GM10248 (cell line): ENCODE measurements at regions not wholly inside any gene's neighbourhood (a gene's known extent, or its start where the extent isn't known, plus 50 kb on each side); places are given as distances from the start of the nearest gene placed in this dataset.

Source experiments
- CTCF ChIA-PET: fragments of 300-600 bp; sonication (Branson Sonifier 250); formaldehyde crosslinking; extraction: SDS; loops from one replicate; lab custom pipeline; 2021; ENCODE audit warnings: antibody characterized with exemption; lab: Yijun Ruan, JAX
- POLR2A ChIA-PET: fragments of 350-650 bp; sonication (Branson Sonifier 250); formaldehyde crosslinking; extraction: SDS; loops from one replicate; lab custom pipeline; 2020; ENCODE audit warnings: antibody characterized with exemption; lab: Yijun Ruan, JAX
- DNase-seq: peaks from one replicate; pipeline ENCODE4 v3.0.0; 2012; ENCODE audit errors: extremely low spot score
- CTCF ChIP-seq: IDR thresholded peaks from 2 replicates; pipeline ENCODE4 v1.5.1; 2012; ENCODE audit warnings: mild to moderate bottlenecking, low read depth; ENCODE audit errors: extremely low read depth, missing control alignments, control extremely low read depth

GRCh38 chr7:34453150-34453549 lies 204.9 kb upstream of the NPSR1 start:
- no peak for DNase-seq
- TF ChIP-seq CTCF, result no peak
- CTCF ChIA-PET, result no interaction called here
- POLR2A ChIA-PET, result no interaction called here

GRCh38 chr7:34454381-34454780 lies 203.6 kb upstream of the NPSR1 start:
- POLR2A ChIA-PET, result no interaction called here
- CTCF ChIA-PET, result no interaction called here
- no peak for DNase-seq
- TF ChIP-seq CTCF, result no peak

DNA sequence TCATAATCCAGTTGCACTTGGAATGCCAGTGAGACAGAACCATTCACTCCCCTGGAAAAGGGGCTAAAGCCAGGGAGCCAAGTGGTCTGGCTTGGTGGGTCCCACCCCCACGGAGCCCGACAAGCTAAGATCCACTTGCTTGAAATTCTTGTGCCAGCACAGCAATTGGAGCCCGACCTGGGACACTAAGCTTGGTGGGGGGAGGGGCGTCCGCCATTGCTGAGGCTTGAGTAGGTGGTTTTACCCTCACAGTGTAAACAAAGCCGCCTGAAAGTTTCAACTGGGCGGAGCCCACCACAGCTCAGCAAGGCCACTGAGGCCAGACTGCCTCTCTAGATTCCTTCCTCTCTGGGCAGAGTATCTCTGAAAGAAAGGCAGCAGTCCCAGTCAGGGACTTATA lies 200.7 kb upstream of the NPSR1 start:
- TF ChIP-seq CTCF, result no peak
- ChIA-PET CTCF (interaction anchor here (1.7 kb wide), 1 partner anchor 10 kb away, joined by 3 read pairs; no protein-coding TSS in a partner anchor), POLR2A (no interaction called here)

DNA sequence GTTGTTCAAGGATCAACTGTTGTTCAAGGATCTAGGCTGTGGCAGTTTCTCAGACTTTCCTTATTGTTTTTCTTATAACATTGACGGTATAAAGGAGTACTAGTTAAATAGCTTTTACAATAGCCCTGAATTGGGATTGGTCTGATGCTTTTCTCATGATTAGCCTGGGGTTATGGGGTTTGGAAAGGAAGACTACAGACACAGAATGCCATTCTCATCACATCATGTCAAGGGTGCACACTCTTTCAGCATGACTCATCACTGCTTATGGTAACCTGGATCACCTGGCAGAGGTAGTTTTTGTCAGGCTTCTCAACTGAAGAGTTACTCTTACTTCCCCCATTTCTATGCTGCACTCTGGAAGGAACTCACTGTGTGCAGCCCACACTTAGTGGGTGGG lies 194.2 kb upstream of the NPSR1 start:
- no peak for DNase-seq
- CTCF ChIA-PET, result no interaction called here
- TF ChIP-seq CTCF, result no peak
- POLR2A ChIA-PET, result no interaction called here

More for the DNA sequence above, 200.7 kb upstream of the NPSR1 start:
- no peak for DNase-seq

GRCh38 chr7:34471844-34472243 lies 186.2 kb upstream of the NPSR1 start:
- TF ChIP-seq CTCF, result no peak
- CTCF ChIA-PET, result no interaction called here
- POLR2A ChIA-PET, result no interaction called here
- no peak for DNase-seq

DNA sequence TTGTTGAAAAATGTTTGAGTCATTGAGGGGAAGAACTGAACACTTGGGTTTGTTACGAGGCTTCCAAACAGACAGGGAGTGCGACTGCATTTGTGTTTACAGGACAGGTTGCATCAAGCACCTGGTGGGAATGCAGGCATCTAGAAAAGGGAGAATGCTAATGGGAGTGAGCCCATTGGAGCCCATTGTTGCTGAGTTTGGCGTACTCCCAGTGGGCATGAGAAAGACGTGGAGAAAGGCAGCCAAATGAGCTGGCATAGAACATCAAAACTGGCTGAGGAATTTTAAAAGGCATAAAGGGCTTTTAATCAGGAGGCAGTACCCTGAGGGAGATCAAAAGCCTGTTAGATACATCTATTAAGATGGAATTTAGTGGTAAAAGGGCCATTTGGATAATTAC lies 171.6 kb upstream of the NPSR1 start:
- CTCF ChIA-PET, result no interaction called here
- no peak for TF ChIP-seq CTCF
- no peak for DNase-seq
- POLR2A ChIA-PET, result no interaction called here
